ENCODE measurements at regions not wholly inside any gene's neighbourhood (a gene's known extent, or its start where the extent isn't known, plus 50 kb on each side); places are given as distances from the start of the nearest gene placed in this dataset.

GRCh38 chr7:41574377-41574776 is 128.5 kb downstream of the INHBA start:
- no peak overlapping the region for H3K4me3 ChIP-seq
- no peak overlapping the region for H3K27ac ChIP-seq
- no peaks in the 10 kb centered on the region for H3K36me3 ChIP-seq
- H3K9me3 ChIP-seq: no peaks in the 10 kb centered on the region
- intact Hi-C loops (cut with DNase I): no loop called here
- TF ChIP-seq EP300 (IDR thresholded peaks at IDR 0.05): no peak
- TF ChIP-seq, protein P1, sequence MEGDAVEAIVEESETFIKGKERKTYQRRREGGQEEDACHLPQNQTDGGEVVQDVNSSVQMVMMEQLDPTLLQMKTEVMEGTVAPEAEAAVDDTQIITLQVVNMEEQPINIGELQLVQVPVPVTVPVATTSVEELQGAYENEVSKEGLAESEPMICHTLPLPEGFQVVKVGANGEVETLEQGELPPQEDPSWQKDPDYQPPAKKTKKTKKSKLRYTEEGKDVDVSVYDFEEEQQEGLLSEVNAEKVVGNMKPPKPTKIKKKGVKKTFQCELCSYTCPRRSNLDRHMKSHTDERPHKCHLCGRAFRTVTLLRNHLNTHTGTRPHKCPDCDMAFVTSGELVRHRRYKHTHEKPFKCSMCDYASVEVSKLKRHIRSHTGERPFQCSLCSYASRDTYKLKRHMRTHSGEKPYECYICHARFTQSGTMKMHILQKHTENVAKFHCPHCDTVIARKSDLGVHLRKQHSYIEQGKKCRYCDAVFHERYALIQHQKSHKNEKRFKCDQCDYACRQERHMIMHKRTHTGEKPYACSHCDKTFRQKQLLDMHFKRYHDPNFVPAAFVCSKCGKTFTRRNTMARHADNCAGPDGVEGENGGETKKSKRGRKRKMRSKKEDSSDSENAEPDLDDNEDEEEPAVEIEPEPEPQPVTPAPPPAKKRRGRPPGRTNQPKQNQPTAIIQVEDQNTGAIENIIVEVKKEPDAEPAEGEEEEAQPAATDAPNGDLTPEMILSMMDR (IDR thresholded peaks at IDR 0.05): no peak
- no peak for TF ChIP-seq POLR2A (IDR thresholded peaks at IDR 0.05)
- no peak for TF ChIP-seq POLR2AphosphoS5 (IDR thresholded peaks at IDR 0.05)
- no peaks in the 10 kb centered on the region for H3K27me3 ChIP-seq
- no peak for DNase-seq
- H3K4me1 ChIP-seq: no peaks in the 10 kb centered on the region

- Histone ChIP-seq H3K4me3 (no peak overlapping the region), H3K4me1 (no peaks in the 10 kb centered on the region), H3K27me3 (no peaks in the 10 kb centered on the region), H3K9me3 (no peaks in the 10 kb centered on the region), H3K27ac (no peak overlapping the region), H3K36me3 (no peaks in the 10 kb centered on the region)
- no peak for DNase-seq
- TF ChIP-seq, protein P1 (IDR thresholded peaks at IDR 0.05): no peak
- TF ChIP-seq EP300 (IDR thresholded peaks at IDR 0.05): no peak
- no peak for TF ChIP-seq POLR2AphosphoS5 (IDR thresholded peaks at IDR 0.05)
- TF ChIP-seq POLR2A (IDR thresholded peaks at IDR 0.05): no peak
- 74 to 76% methylated on average over 1 of the region's 1 CpG for WGBS, 2 donors
- intact Hi-C loops (cut with DNase I): no loop called here
Observed at GRCh38 chr7:41573862-41574261, 129.0 kb downstream of the INHBA start.

DNA sequence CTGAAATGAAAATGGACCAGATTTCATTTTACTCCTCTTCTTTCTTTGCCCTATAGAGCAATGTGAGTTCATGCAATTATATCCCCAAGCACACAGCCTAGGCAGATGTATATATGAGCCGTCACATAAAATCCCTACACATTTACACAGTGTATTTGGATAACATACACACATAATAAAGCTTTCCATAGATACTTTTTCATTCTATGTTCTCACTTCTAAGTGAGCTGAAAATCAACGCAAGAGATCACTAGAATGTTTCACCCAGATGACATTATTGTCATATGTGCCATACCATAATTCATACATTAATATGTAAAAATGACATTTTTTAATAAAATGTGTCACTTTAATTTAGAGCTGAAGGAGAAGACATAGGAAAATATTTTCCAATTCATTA is 129.4 kb downstream of the INHBA start:
- H3K4me3 ChIP-seq: no peak overlapping the region
- TF ChIP-seq, protein P1 (IDR thresholded peaks at IDR 0.05): no peak
- TF ChIP-seq EP300 (IDR thresholded peaks at IDR 0.05) (no peak), POLR2A (IDR thresholded peaks at IDR 0.05) (no peak), POLR2AphosphoS5 (IDR thresholded peaks at IDR 0.05) (no peak)
- no peak for DNase-seq
- intact Hi-C loops (cut with DNase I): no loop called here
- no peaks in the 10 kb centered on the region for H3K36me3 ChIP-seq
- no peak overlapping the region for H3K27ac ChIP-seq
- no peaks in the 10 kb centered on the region for H3K4me1 ChIP-seq
- 87 to 88% methylated on average over 2 of the region's 2 CpGs for WGBS, 2 donors
- H3K27me3 ChIP-seq: no peaks in the 10 kb centered on the region
- no peaks in the 10 kb centered on the region for H3K9me3 ChIP-seq

DNA sequence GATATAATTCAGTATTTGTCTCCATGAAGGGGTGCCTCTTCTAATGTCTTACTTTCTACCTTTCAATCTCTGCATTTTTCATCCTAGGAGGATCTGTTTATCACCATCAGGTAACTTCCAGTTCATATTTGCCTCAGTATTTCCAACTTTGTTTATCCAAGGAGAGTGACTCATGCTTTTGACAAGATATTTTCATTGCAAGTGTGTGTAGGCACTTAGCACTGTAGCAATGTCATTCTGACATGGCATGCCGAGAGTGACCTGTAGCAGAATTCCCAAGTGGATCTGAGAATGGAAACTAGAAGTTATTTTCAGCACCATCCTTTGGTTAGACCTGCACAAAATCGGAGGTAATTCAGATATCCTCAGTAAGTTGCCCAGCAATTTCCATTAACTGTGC is 129.9 kb downstream of the INHBA start:
- H3K9me3 ChIP-seq: no peaks in the 10 kb centered on the region
- no peak for DNase-seq
- no peak overlapping the region for H3K27ac ChIP-seq
- WGBS, 2 donors: 86% methylated on average over 2 of the region's 2 CpGs
- H3K4me1 ChIP-seq: no peaks in the 10 kb centered on the region
- no peaks in the 10 kb centered on the region for H3K36me3 ChIP-seq
- intact Hi-C loops (cut with DNase I): no loop called here
- TF ChIP-seq, protein P1 (IDR thresholded peaks at IDR 0.05): no peak
- TF ChIP-seq POLR2AphosphoS5 (IDR thresholded peaks at IDR 0.05): no peak
- TF ChIP-seq POLR2A (IDR thresholded peaks at IDR 0.05): no peak
- TF ChIP-seq EP300 (IDR thresholded peaks at IDR 0.05): no peak
- no peak overlapping the region for H3K4me3 ChIP-seq
- H3K27me3 ChIP-seq: no peaks in the 10 kb centered on the region

DNA sequence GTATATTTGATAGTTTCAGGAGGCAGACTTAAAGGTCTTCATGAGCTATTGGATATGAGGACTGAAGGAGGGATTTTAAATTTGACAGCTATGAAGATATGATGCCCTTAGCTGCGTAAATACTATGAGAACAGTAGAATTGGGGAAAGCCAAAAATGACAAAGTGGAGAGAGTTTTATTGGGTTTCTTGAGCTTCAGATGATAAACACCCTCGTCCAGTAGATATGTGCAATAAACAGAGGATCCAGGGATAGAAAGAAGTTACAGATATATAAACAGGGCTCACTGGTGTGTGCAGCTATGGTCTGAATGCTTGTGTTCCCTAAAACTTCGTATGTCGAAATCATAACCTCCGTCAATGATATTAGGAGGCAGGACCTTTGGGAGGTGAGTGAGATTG is 131.3 kb downstream of the INHBA start:
- 78 to 86% methylated on average over 5 of the region's 5 CpGs for WGBS, 2 donors
- Histone ChIP-seq H3K27me3 (no peaks in the 10 kb centered on the region), H3K4me3 (no peak overlapping the region), H3K9me3 (no peaks in the 10 kb centered on the region), H3K27ac (no peak overlapping the region), H3K4me1 (no peaks in the 10 kb centered on the region), H3K36me3 (no peaks in the 10 kb centered on the region)
- DNase-seq: no peak
- TF ChIP-seq, protein P1 (IDR thresholded peaks at IDR 0.05): no peak
- no peak for TF ChIP-seq POLR2A (IDR thresholded peaks at IDR 0.05)
- TF ChIP-seq EP300 (IDR thresholded peaks at IDR 0.05): no peak
- no peak for TF ChIP-seq POLR2AphosphoS5 (IDR thresholded peaks at IDR 0.05)
- intact Hi-C loops (cut with DNase I): no loop called here

Measured in sigmoid colon (tissue), 6 donors.